ENCODE measurements at regions not wholly inside any gene's neighbourhood (a gene's known extent, or its start where the extent isn't known, plus 50 kb on each side); places are given as distances from the start of the nearest gene placed in this dataset.

GRCh38 chr1:234751678-234752077 lies 141.7 kb upstream of the IRF2BP2 start:
- TF ChIP-seq, protein P1, sequence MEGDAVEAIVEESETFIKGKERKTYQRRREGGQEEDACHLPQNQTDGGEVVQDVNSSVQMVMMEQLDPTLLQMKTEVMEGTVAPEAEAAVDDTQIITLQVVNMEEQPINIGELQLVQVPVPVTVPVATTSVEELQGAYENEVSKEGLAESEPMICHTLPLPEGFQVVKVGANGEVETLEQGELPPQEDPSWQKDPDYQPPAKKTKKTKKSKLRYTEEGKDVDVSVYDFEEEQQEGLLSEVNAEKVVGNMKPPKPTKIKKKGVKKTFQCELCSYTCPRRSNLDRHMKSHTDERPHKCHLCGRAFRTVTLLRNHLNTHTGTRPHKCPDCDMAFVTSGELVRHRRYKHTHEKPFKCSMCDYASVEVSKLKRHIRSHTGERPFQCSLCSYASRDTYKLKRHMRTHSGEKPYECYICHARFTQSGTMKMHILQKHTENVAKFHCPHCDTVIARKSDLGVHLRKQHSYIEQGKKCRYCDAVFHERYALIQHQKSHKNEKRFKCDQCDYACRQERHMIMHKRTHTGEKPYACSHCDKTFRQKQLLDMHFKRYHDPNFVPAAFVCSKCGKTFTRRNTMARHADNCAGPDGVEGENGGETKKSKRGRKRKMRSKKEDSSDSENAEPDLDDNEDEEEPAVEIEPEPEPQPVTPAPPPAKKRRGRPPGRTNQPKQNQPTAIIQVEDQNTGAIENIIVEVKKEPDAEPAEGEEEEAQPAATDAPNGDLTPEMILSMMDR (IDR thresholded peaks at IDR 0.05): no peak
- TF ChIP-seq POLR2A (IDR thresholded peaks at IDR 0.05): no peak
